ENCODE measurements at regions not wholly inside any gene's neighbourhood (a gene's known extent, or its start where the extent isn't known, plus 50 kb on each side); places are given as distances from the start of the nearest gene placed in this dataset.

DNA sequence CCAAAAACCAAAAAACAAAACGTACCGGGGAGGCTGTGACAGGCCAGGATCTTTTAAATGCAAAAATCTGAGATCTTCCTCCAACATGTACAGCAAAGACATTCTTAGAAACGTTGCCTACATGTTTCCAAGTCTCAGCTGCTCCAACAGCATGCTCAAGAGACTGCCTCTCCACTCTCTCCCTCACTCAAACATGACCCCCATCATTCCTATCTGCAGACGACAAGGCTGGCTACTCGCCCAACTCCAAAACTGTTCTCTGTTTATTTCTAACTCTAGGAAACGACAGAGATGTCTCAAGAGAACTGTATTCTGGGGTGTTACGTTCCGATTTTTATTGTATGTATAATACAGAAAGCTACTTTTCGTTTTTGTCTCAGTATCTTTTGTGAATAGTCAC, 57.5 kb upstream of the TMCC3 start:
- no peak for DNase-seq

- no peak for DNase-seq
Observed at GRCh38 chr12:94707036-94707435, 56.7 kb upstream of the TMCC3 start.

DNA sequence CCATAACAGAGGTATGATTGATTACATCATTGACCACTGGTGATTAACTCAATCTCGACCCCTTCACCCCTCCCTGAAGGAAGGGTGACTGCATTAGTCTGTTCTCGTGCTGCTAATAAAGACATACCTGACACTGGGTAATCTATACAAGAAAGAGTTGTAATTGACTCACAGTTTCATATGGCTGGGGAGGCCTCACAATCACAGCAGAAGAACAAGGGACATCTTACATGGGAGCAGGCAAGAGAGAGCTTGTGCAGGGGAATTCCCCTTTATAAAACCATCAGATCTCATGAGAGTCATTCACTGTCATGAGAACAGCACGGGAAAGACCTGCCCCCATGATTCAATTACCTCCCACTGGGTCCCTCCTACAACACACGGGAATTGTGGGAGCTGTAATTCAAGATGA, 55.9 kb upstream of the TMCC3 start:
- DNase-seq, result no peak

DNA sequence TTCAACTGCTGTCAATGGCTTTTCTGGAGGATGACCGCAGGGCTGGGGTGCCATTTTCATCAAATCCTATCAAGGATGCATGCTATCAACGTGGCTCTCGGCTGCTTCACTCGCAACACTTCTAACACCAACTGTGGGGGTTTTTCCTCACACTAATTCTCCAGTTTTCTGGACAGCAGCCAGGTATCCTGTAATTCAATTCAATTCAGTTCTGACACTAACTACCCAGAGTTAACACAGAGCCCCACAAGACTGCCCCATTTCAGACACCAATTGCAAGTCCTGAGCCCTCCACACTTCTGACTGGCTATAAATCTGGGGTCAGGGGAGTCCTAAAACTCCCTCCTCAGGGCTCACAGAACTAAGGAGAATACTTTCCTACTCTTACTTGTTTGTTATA, 55.3 kb upstream of the TMCC3 start:
- DNase-seq, result no peak

DNA sequence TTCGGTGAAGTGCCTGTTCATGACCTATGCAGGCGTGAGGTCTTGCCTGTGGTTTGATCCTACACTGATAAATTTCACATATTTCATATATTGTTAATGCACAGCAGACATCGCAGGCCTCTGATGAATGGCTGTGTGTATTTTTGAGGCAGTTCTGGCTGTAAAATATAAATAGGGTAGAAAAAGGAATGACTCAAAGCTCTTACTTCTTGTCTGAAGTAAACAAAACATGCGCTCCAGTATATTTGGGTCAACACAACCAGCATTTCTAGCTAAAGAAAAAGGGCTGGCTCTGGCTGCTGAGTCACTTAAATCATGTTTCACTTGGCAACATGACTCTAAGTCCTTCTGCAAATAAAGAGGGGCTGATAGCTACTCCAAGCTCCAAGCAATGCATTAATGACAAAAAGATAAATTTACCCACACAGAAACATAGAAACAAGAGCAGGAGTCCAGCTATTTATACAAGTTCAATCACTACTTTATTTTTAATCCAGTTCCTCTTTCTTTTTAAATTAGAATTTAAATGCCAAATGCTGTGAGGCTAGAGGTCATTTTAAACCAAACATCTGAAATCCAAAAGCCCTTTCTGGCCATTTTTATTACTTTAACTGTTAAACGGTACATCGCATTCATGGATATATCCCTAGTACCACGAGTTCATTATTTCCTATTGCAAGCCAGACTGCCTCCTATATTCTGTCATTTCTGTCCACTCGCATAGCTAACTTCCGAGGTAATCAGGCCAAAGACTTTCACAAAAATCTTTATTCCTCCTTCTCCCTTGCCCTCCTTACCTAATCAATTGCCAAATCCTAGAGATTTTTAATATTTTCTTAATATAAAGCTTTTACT, 54.3 kb upstream of the TMCC3 start:
- DNase-seq, result no peak

DNA sequence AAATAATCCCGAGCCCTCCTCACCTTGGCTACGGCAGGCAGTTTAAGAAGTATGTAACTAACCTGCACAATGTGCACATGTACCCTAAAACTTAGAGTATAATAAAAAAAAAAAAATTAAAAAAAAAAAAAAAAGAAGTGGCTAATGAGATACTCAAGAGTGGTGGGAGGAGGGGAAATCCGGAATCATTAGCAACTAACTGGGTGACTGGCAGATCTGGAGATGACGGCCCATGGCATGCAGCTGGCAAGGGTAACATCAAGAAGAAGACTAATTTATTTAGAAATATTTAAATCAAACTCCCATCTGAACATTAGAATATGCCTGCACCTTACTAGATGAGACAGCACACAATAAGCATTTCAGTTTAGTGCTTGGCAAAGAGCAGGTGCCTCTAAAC, 52.3 kb upstream of the TMCC3 start:
- no peak for DNase-seq

DNA sequence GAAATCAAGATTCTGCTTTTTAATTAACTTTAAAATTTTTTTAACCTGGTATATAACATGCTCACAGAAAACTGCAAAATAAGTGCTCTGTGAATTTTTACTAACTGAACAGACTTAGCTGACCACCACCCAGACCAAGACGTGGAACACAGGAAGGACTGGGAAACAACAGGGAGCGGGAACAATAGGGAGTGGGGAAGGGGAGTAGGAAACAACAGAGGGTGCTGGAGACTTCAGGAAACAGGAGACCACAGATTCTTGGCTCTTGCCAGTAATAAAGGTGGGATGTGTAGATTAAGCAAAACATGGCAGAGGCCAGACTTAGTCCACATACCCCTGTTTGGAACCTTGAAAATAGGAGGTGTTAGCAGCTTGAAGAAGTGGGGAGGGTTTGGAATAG, 51.4 kb upstream of the TMCC3 start:
- DNase-seq, result no peak

GRCh38 chr12:94700662-94701061, 50.3 kb upstream of the TMCC3 start:
- DNase-seq, result peak in 1 of 14 donors; percentile 16
